ENCODE measurements at regions not wholly inside any gene's neighbourhood (a gene's known extent, or its start where the extent isn't known, plus 50 kb on each side); places are given as distances from the start of the nearest gene placed in this dataset.

DNA sequence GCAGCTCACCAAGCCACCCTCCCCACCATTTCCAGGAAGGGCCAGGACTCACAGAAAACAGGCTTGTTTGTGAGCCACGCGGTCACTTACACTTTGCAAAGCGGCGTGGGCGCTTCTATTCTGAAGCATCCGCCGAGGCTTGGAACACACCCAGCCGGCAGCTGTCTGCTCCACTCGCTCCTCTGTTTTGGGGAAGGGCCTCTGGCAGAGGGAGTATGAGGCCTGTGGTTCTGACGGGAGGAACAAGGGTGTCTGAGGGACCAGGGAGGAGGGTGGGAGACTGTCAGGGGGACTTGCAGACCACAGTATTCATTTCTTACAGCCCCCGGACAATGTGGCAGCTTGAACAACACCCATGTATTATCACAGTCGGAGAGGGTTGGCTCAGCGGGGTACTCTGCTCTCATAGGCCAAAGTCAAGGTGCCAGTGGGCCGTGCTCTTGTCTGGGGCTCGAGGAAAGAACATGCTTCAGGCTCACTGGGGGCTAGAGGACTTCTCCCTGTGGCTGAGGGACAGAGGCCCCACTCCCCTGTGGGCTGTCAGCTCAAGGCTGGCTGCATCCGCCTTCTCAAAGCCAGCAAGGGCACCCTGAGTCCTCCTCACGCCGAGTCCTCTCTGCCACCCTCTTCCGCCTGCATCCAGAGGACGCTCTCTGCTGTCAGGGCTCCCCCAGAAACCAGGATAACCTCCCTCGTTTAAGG lies 60.4 kb upstream of the FAM20C start:
- TF ChIP-seq POLR2A (IDR thresholded peaks at IDR 0.05): no peak
- TF ChIP-seq, protein P1, sequence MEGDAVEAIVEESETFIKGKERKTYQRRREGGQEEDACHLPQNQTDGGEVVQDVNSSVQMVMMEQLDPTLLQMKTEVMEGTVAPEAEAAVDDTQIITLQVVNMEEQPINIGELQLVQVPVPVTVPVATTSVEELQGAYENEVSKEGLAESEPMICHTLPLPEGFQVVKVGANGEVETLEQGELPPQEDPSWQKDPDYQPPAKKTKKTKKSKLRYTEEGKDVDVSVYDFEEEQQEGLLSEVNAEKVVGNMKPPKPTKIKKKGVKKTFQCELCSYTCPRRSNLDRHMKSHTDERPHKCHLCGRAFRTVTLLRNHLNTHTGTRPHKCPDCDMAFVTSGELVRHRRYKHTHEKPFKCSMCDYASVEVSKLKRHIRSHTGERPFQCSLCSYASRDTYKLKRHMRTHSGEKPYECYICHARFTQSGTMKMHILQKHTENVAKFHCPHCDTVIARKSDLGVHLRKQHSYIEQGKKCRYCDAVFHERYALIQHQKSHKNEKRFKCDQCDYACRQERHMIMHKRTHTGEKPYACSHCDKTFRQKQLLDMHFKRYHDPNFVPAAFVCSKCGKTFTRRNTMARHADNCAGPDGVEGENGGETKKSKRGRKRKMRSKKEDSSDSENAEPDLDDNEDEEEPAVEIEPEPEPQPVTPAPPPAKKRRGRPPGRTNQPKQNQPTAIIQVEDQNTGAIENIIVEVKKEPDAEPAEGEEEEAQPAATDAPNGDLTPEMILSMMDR (IDR thresholded peaks at IDR 0.05): no peak
